ENCODE measurements at regions not wholly inside any gene's neighbourhood (a gene's known extent, or its start where the extent isn't known, plus 50 kb on each side); places are given as distances from the start of the nearest gene placed in this dataset.

DNA sequence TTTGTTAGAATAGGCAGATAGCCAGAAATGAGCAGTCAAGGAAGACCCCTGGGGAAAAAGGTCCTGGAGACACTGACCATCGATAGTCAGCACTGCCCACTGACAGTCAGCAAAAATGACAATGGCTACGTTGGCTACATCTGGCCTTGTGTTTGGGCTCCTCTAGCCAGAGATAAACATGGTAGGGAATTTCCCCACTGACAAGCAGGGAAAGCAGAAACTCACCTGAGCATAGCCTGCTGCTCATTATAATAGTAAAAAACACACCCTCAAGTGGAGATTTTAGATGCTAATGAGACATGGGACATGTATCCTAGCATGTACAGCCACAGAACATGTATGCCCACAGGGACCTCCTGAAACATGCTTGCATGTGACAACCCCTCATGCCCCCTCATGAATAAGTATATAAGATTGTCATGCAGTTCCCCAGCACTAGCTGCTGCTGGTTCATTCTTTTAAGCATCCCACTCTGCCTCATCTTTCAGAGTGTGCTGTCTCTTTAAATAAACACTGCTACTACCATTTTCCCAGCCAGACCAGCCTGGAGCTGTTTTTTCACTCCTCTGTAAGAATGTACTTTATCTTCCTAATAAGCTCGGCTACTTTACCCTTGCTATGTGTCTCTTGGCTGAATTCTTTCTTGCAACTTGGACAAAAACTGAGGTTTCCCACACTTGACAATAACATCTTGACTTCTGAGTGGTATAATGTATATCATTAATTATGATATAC, 550.1 kb upstream of the CDH8 start:
- Histone ChIP-seq H3K9me3 (ENCODE audit: low read depth) (no peaks in the 10 kb centered on the region), H3K4me1 (ENCODE audit: low read depth) (no peaks in the 10 kb centered on the region), H3K4me3 (no peak overlapping the region), H3K27ac (no peak overlapping the region), H3K27me3 (no peaks in the 10 kb centered on the region), H3K36me3 (no peaks in the 10 kb centered on the region)
- TF ChIP-seq, protein P1, sequence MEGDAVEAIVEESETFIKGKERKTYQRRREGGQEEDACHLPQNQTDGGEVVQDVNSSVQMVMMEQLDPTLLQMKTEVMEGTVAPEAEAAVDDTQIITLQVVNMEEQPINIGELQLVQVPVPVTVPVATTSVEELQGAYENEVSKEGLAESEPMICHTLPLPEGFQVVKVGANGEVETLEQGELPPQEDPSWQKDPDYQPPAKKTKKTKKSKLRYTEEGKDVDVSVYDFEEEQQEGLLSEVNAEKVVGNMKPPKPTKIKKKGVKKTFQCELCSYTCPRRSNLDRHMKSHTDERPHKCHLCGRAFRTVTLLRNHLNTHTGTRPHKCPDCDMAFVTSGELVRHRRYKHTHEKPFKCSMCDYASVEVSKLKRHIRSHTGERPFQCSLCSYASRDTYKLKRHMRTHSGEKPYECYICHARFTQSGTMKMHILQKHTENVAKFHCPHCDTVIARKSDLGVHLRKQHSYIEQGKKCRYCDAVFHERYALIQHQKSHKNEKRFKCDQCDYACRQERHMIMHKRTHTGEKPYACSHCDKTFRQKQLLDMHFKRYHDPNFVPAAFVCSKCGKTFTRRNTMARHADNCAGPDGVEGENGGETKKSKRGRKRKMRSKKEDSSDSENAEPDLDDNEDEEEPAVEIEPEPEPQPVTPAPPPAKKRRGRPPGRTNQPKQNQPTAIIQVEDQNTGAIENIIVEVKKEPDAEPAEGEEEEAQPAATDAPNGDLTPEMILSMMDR (IDR thresholded peaks at IDR 0.05; ENCODE audit: low read depth, low read length): no peak
- DNase-seq (ENCODE audit: low read depth in 1 of 2, low spot score in 1 of 2): no peak

DNA sequence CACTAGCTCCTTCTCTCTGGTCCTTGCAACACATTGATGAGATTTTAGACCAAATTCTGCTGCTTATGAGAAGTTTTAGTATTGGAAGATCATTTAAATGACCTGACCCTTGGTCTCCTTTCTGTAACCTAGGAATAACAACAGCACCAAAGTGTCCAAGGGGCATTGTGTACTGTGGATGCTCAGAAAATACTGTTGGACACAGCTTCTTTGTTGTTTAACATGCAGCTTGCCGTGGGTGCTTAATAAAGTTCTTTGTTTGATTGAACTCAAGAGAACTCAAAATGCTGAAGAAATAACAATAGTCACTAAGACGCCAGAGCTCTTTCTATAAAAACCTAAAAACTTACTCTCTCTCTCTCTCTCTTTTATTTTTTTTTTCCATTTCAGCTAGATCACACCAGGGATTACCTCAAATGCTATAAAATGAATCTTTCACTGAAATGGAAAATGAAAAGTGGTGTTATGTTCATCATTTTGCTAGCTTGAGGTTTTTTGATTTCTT, 548.9 kb upstream of the CDH8 start:
- Histone ChIP-seq H3K27ac (no peak overlapping the region), H3K36me3 (no peaks in the 10 kb centered on the region), H3K4me1 (ENCODE audit: low read depth) (no peaks in the 10 kb centered on the region), H3K4me3 (no peak overlapping the region), H3K27me3 (no peaks in the 10 kb centered on the region), H3K9me3 (ENCODE audit: low read depth) (no peaks in the 10 kb centered on the region)
- TF ChIP-seq, protein P1 (IDR thresholded peaks at IDR 0.05; ENCODE audit: low read depth, low read length): no peak
- no peak for DNase-seq (ENCODE audit: low read depth in 1 of 2, low spot score in 1 of 2)

DNA sequence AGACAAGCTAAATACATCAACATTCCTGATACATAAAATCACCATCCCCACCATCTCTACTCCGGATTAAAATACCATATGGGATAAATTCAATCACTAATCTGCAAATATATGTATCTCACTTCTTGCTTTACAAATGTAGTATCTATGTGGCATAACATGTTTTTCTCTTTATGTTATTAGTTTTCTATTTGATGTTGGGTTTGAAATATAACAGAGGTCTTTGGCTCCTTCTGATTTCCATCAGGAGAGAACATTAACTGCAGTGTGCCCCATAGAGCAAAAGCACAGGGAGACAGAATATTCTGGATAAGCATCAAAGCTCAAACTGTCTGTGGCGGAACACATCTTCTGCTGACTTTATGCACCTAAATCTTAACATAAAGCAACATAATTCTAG, 547.2 kb upstream of the CDH8 start:
- H3K36me3 ChIP-seq: no peaks in the 10 kb centered on the region
- no peak for DNase-seq (ENCODE audit: low read depth in 1 of 2, low spot score in 1 of 2)
- H3K27me3 ChIP-seq: no peaks in the 10 kb centered on the region
- no peak overlapping the region for H3K27ac ChIP-seq
- no peaks in the 10 kb centered on the region for H3K4me1 ChIP-seq (ENCODE audit: low read depth)
- no peaks in the 10 kb centered on the region for H3K9me3 ChIP-seq (ENCODE audit: low read depth)
- no peak overlapping the region for H3K4me3 ChIP-seq
- TF ChIP-seq, protein P1 (IDR thresholded peaks at IDR 0.05; ENCODE audit: low read depth, low read length): no peak

DNA sequence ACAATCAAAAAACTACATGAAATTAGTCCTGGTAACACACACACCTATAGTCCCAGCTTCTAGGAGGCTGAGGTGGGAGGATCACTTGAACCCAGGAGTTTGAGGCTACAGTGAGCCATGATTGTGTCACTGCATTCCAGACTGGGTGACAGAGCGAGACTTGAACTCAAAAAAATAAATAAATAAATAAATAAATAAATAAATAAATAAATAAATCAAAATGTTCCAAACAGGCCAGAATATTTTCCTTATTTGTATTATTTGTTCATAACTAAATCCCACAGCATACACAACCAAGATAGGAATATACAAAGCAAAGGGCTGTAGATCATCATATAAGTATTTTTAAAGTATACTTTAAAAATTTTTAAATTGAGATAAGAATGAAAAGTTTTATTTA, 537.2 kb upstream of the CDH8 start:
- no peak overlapping the region for H3K4me3 ChIP-seq
- no peak overlapping the region for H3K27ac ChIP-seq
- no peaks in the 10 kb centered on the region for H3K27me3 ChIP-seq
- H3K4me1 ChIP-seq (ENCODE audit: low read depth): no peaks in the 10 kb centered on the region
- TF ChIP-seq, protein P1 (IDR thresholded peaks at IDR 0.05; ENCODE audit: low read depth, low read length): no peak
- no peaks in the 10 kb centered on the region for H3K9me3 ChIP-seq (ENCODE audit: low read depth)
- no peaks in the 10 kb centered on the region for H3K36me3 ChIP-seq
- no peak for DNase-seq (ENCODE audit: low read depth in 1 of 2, low spot score in 1 of 2)

DNA sequence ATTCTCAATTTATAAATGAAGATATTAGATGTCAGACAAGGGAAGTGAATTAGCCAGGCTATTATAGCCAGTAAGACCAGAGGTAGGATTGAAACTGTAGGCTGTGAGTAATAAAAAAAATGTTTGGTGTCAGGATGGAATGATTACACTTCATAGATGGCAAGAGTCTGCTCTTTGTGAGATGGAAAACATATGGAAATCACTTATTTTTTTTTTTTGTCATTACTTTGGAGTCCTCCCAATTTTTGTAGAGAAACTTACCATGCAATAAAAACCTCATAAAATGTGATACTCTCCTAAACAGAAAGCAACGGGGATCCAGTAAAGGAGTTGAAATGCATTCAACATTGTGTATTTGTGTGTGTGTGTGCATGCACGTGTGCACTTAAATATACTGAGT, 532.7 kb upstream of the CDH8 start:
- DNase-seq (ENCODE audit: low read depth in 1 of 2, low spot score in 1 of 2): no peak
- TF ChIP-seq, protein P1 (IDR thresholded peaks at IDR 0.05; ENCODE audit: low read depth, low read length): no peak
- no peaks in the 10 kb centered on the region for H3K9me3 ChIP-seq (ENCODE audit: low read depth)
- no peak overlapping the region for H3K27ac ChIP-seq
- H3K36me3 ChIP-seq: no peaks in the 10 kb centered on the region
- no peak overlapping the region for H3K4me3 ChIP-seq
- H3K27me3 ChIP-seq: no peaks in the 10 kb centered on the region
- H3K4me1 ChIP-seq (ENCODE audit: low read depth): no peaks in the 10 kb centered on the region

All from cardiac muscle cell (in vitro differentiated cells and primary cell).